ACC112 (cell line): ENCODE measurements at regions not wholly inside any gene's neighbourhood (a gene's known extent, or its start where the extent isn't known, plus 50 kb on each side); places are given as distances from the start of the nearest gene placed in this dataset.

ENCODE experiments used
- H2AFZ ChIP-seq: fragments of 200-600 bp; sonication (generic); one replicate; pipeline ENCODE4 v1.6.0; 2017; ENCODE audit warnings: antibody characterized with exemption, low read length; ENCODE audit not compliant: unreplicated experiment
- H3K27ac ChIP-seq: fragments of 200-600 bp; sonication (generic); 2 replicates; pipeline ENCODE4 v1.5.1; 2014; ENCODE audit warnings: low read depth, mild to moderate bottlenecking, antibody characterized with exemption, low read length, moderate library complexity
- H3K27me3 ChIP-seq: fragments of 200-600 bp; sonication (generic); 2 replicates; pipeline ENCODE4 v1.6.1; 2014; ENCODE audit warnings: mild to moderate bottlenecking, antibody characterized with exemption, low read length, moderate library complexity, mixed read lengths; ENCODE audit not compliant: insufficient read depth
- H3K36me3 ChIP-seq: fragments of 200-600 bp; sonication (generic); 2 replicates; pipeline ENCODE4 v1.6.1; 2016; ENCODE audit warnings: mild to moderate bottlenecking, antibody characterized with exemption, low read length, moderate library complexity, mixed read lengths; ENCODE audit not compliant: insufficient read depth
- H3K4me1 ChIP-seq: fragments of 200-600 bp; sonication (generic); one replicate; pipeline ENCODE4 v1.6.1; 2016; ENCODE audit warnings: low read length, mixed read lengths; ENCODE audit not compliant: insufficient read depth, unreplicated experiment, control insufficient read depth
- H3K4me3 ChIP-seq: fragments of 200-600 bp; sonication (generic); 2 replicates; pipeline ENCODE4 v1.5.1; 2014; ENCODE audit warnings: mild to moderate bottlenecking, low read depth, low read length
- H3K79me2 ChIP-seq: fragments of 200-600 bp; sonication (generic); one replicate; pipeline ENCODE4 v1.6.0; 2016; ENCODE audit warnings: low read length; ENCODE audit not compliant: control insufficient read depth, unreplicated experiment, insufficient read depth

- H3K4me1 ChIP-seq, result peaks cover 5% of the 10 kb centered on the region
- H3K27me3 ChIP-seq, result no peaks in the 10 kb centered on the region
- no peak overlapping the region for H3K27ac ChIP-seq
- H2AFZ ChIP-seq, result no peak overlapping the region
- no peaks in the 10 kb centered on the region for H3K79me2 ChIP-seq
- no peaks in the 10 kb centered on the region for H3K36me3 ChIP-seq
- H3K4me3 ChIP-seq, result no peak overlapping the region
These were observed 1132.3 kb upstream of the PCDH10 start for GRCh38 chr4:132016703-132017350.

- Histone ChIP-seq H3K79me2 (no peaks in the 10 kb centered on the region), H3K36me3 (no peaks in the 10 kb centered on the region), H3K27me3 (no peaks in the 10 kb centered on the region), H3K4me1 (no peaks in the 10 kb centered on the region), H2AFZ (no peak overlapping the region), H3K27ac (no peak overlapping the region), H3K4me3 (no peak overlapping the region)
These were observed 1122.9 kb upstream of the PCDH10 start for GRCh38 chr4:132026166-132026565.

GRCh38 chr4:132026816-132027215 is 1122.3 kb upstream of the PCDH10 start:
- Histone ChIP-seq H3K36me3 (no peaks in the 10 kb centered on the region), H2AFZ (no peak overlapping the region), H3K4me1 (no peaks in the 10 kb centered on the region), H3K79me2 (no peaks in the 10 kb centered on the region), H3K27ac (no peak overlapping the region), H3K27me3 (no peaks in the 10 kb centered on the region), H3K4me3 (no peak overlapping the region)

DNA sequence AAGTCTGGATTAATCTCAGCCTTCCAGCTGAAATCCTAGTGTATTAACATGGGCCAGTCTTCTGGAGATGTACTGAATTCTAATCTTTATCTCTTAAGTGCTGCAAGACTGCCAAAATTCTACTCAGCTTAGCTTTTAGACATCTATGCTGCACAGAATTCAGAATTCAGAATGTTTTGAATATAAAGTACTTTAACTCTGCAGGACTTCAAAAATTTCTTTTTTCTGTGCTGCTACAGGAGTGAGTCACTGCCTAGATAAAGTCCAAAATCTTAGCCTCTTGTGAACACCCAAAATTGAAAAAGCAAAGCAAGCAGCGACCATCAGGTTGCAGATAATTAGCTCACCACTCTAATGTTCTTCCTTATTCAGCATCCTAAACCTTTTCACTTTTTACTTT is 1092.6 kb upstream of the PCDH10 start:
- H2AFZ ChIP-seq, result no peak overlapping the region
- H3K27me3 ChIP-seq, result no peaks in the 10 kb centered on the region
- H3K4me1 ChIP-seq, result no peaks in the 10 kb centered on the region
- H3K4me3 ChIP-seq, result no peak overlapping the region
- H3K36me3 ChIP-seq, result no peaks in the 10 kb centered on the region
- no peaks in the 10 kb centered on the region for H3K79me2 ChIP-seq
- no peak overlapping the region for H3K27ac ChIP-seq

DNA sequence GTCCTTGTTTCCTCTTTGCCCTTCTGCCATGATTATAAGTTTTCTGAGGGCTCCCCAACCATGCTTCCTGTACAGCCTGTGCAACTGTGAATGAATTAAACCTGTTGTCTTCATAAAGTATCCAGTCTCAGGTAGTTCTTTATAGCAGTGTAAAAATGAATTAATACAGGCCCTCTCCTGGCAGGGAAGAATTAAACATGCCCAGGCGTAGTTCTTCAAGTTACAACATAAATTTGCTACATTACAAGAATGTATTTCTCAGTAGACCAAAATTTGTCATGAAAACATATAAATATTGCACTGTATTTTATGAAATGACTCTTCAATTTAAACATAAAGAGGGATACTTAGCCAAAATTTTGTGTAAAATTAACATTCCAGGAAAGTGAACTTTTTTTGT is 1089.9 kb upstream of the PCDH10 start:
- no peaks in the 10 kb centered on the region for H3K36me3 ChIP-seq
- no peak overlapping the region for H2AFZ ChIP-seq
- no peaks in the 10 kb centered on the region for H3K79me2 ChIP-seq
- H3K4me1 ChIP-seq, result no peaks in the 10 kb centered on the region
- no peak overlapping the region for H3K4me3 ChIP-seq
- H3K27ac ChIP-seq, result no peak overlapping the region
- no peaks in the 10 kb centered on the region for H3K27me3 ChIP-seq

DNA sequence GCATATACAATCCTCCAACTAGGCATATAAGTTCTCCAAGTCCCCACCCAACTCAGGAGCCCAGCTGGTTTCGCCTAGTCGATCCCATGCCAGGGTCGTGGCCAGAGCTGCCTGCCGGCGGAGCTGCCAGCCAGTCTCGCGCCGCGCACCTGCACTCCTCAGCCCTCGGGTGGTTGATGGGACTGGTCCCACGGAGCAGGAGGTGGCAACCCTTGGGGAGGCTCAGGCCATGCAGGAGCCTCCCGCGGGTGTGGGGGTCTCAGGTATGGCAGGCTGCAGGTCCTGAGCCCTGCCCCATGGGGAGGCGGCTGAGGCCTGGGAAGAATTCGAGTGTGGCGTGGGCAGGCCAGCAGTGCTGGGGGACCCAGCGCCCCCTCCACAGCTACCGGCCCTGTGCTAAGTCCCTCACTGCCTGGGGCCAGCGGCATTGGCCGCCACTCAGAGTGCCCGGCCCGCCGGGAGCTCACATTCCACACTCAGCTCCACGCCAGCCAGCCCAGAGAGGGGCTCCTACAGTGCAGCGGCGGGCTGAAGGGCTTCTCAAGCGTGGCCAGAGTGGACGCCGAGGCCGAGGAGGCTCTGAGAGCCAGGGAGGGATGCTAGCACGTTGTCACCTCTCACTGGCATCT is 1086.4 kb upstream of the PCDH10 start:
- Histone ChIP-seq H3K36me3 (no peaks in the 10 kb centered on the region), H2AFZ (no peak overlapping the region), H3K27me3 (no peaks in the 10 kb centered on the region), H3K79me2 (no peaks in the 10 kb centered on the region), H3K4me1 (peaks cover 13% of the 10 kb centered on the region), H3K4me3 (no peak overlapping the region), H3K27ac (no peak overlapping the region)

GRCh38 chr4:132063829-132064228 is 1085.3 kb upstream of the PCDH10 start:
- Histone ChIP-seq H3K4me3 (no peak overlapping the region), H2AFZ (no peak overlapping the region)

GRCh38 chr4:132065940-132066495 is 1083.1 kb upstream of the PCDH10 start:
- Histone ChIP-seq H3K79me2 (no peaks in the 10 kb centered on the region), H3K27me3 (no peaks in the 10 kb centered on the region), H2AFZ (peak overlapping the region; percentile 55), H3K4me1 (peaks cover 13% of the 10 kb centered on the region), H3K27ac (peak overlapping the region; percentile 30), H3K36me3 (no peaks in the 10 kb centered on the region), H3K4me3 (peak overlapping the region; percentile 51)

More at GRCh38 chr4:132063829-132064228, 1085.3 kb upstream of the PCDH10 start:
- H3K27ac ChIP-seq, result no peak overlapping the region
- H3K27me3 ChIP-seq, result no peaks in the 10 kb centered on the region
- H3K36me3 ChIP-seq, result no peaks in the 10 kb centered on the region
- no peaks in the 10 kb centered on the region for H3K79me2 ChIP-seq
- H3K4me1 ChIP-seq, result peaks cover 13% of the 10 kb centered on the region

DNA sequence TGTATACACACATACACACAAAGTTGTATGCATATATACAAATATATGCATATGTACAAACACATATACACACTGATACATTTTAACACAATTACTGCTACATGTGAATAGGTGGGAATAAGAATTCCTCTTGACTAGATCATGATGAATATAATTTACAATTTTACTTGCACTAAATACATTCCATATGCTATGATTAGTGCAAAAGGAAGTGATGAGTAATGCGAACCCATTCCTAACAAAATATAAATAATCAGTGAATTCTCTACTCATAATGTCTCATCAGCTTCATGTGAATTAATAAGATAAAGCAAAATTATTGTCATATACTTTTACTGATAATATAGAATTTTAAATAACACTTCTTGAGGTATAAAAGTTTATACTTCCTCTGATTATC is 1077.3 kb upstream of the PCDH10 start:
- peaks cover 8% of the 10 kb centered on the region for H3K4me1 ChIP-seq
- H2AFZ ChIP-seq, result no peak overlapping the region
- no peaks in the 10 kb centered on the region for H3K27me3 ChIP-seq
- no peaks in the 10 kb centered on the region for H3K36me3 ChIP-seq
- no peaks in the 10 kb centered on the region for H3K79me2 ChIP-seq
- H3K4me3 ChIP-seq, result no peak overlapping the region
- H3K27ac ChIP-seq, result peak overlapping the region; percentile 42; the same call in 1 of the 2 replicates

GRCh38 chr4:132076829-132077228 is 1072.3 kb upstream of the PCDH10 start:
- Histone ChIP-seq H3K27me3 (no peaks in the 10 kb centered on the region), H2AFZ (peak overlapping the region; percentile 60), H3K4me3 (no peak overlapping the region), H3K27ac (no peak overlapping the region), H3K79me2 (no peaks in the 10 kb centered on the region), H3K36me3 (no peaks in the 10 kb centered on the region), H3K4me1 (peaks cover 5% of the 10 kb centered on the region)

DNA sequence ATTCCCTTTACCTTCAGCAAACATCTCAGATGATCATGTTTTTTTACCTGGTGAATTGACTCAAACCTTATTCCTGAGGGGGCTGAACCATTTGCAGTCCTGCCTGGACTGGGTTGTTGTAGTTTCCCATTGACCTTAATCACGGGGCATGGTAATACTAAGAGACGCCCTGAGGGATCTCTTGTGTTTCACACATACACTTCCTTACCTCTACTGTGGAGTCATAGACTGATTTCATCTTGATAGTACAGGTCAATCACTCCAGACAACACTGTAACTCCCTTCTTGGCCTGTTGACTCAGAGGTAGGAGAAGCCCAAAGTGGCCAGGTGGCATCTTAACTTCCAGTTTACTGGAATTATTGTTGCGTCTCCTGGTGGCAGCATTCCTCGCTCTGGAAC is 1064.0 kb upstream of the PCDH10 start:
- Histone ChIP-seq H3K27me3 (no peaks in the 10 kb centered on the region), H3K4me1 (no peaks in the 10 kb centered on the region), H3K4me3 (no peak overlapping the region), H2AFZ (no peak overlapping the region), H3K79me2 (no peaks in the 10 kb centered on the region), H3K27ac (no peak overlapping the region), H3K36me3 (no peaks in the 10 kb centered on the region)
